Stimulated activated naive CD8-positive, alpha-beta T cell treated with anti-CD3 and anti-CD28 coated beads, Interleukin-15, Interleukin-2, amounts not matched to agents 100 ng/mL and 50 ng/mL, for 24 hours (primary cell): ENCODE measurements at regions not wholly inside any gene's neighbourhood (a gene's known extent, or its start where the extent isn't known, plus 50 kb on each side); places are given as distances from the start of the nearest gene placed in this dataset.
"Not testable (repeated sequence)": the region's sequence is repeated elsewhere in the genome, so short reads cannot be mapped to it uniquely, and the experiment has no call there.

ENCODE experiments used
- H3K27ac Mint-ChIP-seq: one replicate; pipeline ENCODE4 v1.8.0; 2021; ENCODE audit warnings: mild to moderate bottlenecking, mixed read lengths
- H3K27me3 Mint-ChIP-seq: one replicate; pipeline ENCODE4 v1.8.0; 2021; ENCODE audit warnings: mixed read lengths
- H3K36me3 Mint-ChIP-seq: one replicate; pipeline ENCODE4 v1.8.0; 2021; ENCODE audit warnings: low read depth, mixed read lengths
- H3K4me1 Mint-ChIP-seq: one replicate; pipeline ENCODE4 v1.8.0; 2021; ENCODE audit warnings: low read depth, mixed read lengths
- H3K4me3 Mint-ChIP-seq: one replicate; pipeline ENCODE4 v1.8.0; 2021; ENCODE audit warnings: mild to moderate bottlenecking, mixed read lengths
- H3K9me3 Mint-ChIP-seq: one replicate; pipeline ENCODE4 v1.8.0; 2021; ENCODE audit warnings: mixed read lengths

DNA sequence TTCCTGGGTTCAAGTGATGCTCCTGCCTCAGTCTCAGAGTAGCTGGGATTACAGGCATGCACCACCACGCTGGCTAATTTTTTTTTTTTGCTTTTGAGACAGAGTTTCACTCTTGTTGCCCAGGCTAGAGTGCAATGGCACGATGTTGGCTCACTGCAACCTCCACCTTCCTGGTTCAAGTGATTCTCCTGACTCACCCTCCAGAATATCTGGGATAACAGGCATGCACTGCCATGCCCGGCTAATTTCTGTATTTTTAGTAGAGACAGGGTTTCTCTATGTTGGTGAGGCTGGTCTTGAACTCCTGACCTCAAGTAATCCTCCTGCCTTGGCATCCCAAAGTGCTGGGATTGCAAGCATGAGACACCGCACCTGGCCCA is 89.6 kb upstream of the KLF6 start:
- not testable (repeated sequence) for H3K9me3 Mint-ChIP-seq, H3K27me3 Mint-ChIP-seq, H3K36me3 Mint-ChIP-seq
- H3K4me1 Mint-ChIP-seq, result peaks cover 70% of the 10 kb centered on the region
- H3K4me3 Mint-ChIP-seq, result peak overlapping the region; percentile 57
- peak overlapping the region; percentile 95 for H3K27ac Mint-ChIP-seq

DNA sequence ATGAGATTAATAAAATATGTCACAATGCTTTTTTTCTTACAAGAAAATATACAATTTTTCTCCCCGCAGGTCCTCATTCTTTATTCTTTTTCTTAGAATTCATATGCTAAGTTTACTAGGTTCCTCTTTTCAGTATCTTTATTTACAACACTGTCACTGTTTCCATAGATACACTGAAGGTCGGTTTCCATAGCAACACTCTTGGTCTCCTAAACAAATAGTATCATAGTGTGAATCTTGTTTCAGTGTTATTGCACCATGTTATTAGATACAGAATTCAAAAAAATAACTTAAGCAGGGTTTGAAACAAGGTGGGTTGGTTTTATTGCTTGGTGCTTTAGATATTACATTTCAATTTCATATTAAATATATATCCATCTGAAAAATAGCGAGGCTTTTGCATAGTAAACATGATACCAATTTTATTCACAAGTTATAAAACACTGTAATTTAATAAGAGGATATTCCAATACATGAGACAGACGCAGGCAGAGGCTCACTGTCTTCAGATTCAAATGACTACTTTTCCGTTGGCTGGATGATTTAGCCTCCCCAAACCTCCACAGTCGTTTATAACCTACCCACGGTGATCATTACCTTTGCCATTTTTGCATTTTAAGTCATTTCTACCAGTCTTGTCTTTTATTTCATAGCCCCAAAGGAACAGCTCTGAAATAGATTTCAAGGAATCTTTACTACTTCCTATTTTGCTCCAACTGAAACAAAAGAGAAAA is 88.9 kb upstream of the KLF6 start:
- H3K27ac Mint-ChIP-seq, result peak overlapping the region; percentile 95
- H3K36me3 Mint-ChIP-seq, result no peaks in the 10 kb centered on the region
- no peaks in the 10 kb centered on the region for H3K27me3 Mint-ChIP-seq
- H3K4me3 Mint-ChIP-seq, result peak overlapping the region; percentile 35
- H3K4me1 Mint-ChIP-seq, result peaks cover 70% of the 10 kb centered on the region
- H3K9me3 Mint-ChIP-seq, result no peaks in the 10 kb centered on the region

DNA sequence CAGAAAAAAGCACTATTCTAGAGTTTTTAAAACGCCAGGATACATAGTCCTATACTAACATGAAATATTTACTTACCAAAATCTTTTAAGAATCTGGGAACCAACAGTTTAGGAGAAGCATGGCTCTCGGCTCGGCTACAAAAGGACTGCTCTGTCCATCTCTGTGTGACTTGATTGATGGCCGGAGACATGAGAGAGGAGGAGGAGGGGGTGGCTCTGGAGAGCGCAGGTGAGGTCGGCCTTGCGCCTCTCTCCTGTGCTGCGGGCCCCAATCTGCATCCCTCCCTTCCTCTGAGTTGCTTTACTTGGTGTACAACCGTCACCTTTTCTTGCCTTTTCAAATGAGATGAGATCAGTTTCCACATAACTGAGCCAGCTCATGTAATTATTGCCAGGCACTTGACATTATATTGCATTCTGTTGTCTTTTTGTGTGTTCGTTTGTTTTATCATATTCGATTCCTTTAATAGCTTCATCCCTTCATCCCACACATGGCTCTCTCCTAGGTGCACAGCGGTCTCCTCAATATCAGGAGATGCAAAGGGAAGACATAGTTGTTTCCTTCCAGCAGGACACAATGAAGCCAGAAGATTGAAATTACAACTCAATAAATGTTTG is 87.8 kb upstream of the KLF6 start:
- Mint-ChIP-seq H3K9me3 (no peaks in the 10 kb centered on the region), H3K36me3 (no peaks in the 10 kb centered on the region), H3K27ac (peak overlapping the region; percentile 95), H3K4me1 (peaks cover 80% of the 10 kb centered on the region), H3K27me3 (no peaks in the 10 kb centered on the region), H3K4me3 (no peak overlapping the region)

DNA sequence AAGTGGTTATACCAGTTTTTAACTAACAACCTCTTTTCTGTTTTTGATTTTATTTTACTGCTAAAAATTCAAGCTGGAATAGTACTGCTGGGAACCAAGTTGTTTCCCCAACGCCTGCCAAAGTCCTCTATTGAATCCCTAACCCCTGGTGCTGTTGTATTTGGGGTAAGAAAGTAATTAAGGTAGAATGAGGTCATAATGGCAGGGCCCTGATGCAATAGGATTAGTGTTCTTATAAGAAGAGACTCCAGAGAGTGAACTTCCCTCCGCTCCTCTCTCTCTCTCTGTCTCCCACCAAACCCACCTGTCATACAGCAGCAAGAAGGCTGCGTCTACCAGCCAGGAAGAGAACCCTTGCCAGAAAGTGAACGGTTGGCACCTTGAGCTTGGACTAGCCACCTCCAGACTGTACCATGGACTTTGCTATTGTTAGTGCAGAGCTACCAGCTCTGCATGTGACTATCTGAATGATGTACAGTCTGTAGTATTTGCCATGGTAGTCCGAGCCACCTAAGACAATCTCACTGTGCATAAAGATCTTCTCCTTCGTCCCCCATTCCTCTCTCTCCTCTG is 86.5 kb upstream of the KLF6 start:
- Mint-ChIP-seq H3K36me3 (no peaks in the 10 kb centered on the region), H3K4me1 (peaks cover 85% of the 10 kb centered on the region), H3K4me3 (no peak overlapping the region), H3K27me3 (no peaks in the 10 kb centered on the region), H3K27ac (peak overlapping the region; percentile 48), H3K9me3 (no peaks in the 10 kb centered on the region)

DNA sequence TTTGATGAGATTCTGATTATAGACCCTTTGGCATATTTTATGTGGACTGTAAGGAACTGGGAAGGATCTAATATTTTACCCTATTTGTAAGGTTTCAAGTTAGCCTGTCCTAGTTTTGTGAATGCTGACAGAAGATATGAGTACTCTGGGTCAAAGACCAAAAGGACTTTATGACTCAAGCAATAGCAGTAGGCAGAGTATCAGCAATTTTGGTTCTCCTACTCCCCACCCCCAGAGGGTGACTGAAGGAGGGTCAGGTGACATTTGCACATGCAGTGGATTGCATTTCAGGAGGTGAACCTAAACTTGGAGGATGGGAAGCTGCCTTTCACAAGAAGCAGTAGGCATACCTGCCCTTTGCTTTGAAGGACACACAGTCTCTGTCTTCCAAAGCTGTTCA is 84.0 kb upstream of the KLF6 start:
- Mint-ChIP-seq H3K4me1 (peaks cover 85% of the 10 kb centered on the region), H3K36me3 (no peaks in the 10 kb centered on the region), H3K27me3 (no peaks in the 10 kb centered on the region), H3K27ac (peak overlapping the region; percentile 70), H3K4me3 (no peak overlapping the region), H3K9me3 (no peaks in the 10 kb centered on the region)

DNA sequence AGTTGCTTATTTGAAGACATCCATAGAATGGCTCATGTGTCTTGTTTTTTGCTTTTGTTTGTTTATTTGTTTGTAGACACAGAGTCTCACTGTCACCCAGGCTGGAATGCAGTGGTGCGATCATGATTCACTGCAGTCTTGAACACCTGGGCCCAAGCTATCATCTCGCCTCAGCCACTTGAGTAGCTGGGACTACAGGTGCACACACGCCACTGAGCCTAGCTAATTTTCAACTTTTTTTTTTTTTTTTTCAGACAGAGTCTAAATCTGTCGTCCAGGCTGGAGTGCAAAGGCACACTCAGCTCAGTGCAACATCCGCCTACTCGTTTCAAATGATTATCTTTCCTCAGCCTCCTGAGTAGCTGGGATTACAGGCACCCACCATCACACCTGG is 83.3 kb upstream of the KLF6 start:
- peaks cover 82% of the 10 kb centered on the region for H3K4me1 Mint-ChIP-seq
- H3K4me3 Mint-ChIP-seq, result no peak overlapping the region
- H3K27ac Mint-ChIP-seq, result peak overlapping the region; percentile 88

DNA sequence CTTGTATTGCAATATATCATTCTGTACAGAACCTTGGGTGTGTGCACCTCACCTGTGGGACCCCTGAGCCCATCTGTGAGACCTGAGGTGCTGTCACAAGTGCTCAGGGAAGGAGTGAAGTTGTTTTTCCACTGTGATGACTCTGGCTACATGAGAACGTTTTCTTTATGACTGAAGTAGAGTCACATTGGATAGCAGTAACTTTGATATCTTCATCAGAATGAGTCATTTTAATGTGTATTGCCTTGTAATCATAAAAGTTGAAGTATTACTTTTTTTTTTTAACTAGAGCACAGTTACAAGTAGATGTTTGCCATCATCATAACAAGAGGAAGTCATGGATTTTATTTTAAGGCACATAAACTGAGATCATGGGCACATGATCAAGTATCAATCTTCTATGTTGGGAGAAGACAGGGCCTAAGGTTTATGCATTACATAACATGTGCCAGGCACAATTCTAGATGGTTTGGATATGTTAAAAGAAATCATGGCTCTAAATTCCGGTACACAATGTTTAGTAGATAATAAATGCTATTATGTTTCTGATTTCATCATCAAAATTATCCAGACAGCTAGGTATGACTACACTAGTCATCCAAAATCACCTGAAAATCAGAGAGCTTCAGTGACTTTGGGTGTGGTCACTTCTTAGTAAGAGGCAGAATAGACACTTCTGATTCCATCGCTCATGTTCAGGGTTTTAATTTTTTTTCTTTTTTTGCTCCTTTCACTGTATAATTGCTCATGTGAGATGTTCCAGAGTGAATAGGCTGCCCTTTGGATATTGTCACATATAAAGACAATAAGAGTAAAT is 82.7 kb upstream of the KLF6 start:
- Mint-ChIP-seq H3K27me3 (no peaks in the 10 kb centered on the region), H3K27ac (peak overlapping the region; percentile 88), H3K4me3 (no peak overlapping the region), H3K9me3 (no peaks in the 10 kb centered on the region), H3K36me3 (no peaks in the 10 kb centered on the region), H3K4me1 (peaks cover 76% of the 10 kb centered on the region)

More for the DNA sequence above, 83.3 kb upstream of the KLF6 start:
- no peaks in the 10 kb centered on the region for H3K9me3 Mint-ChIP-seq
- H3K36me3 Mint-ChIP-seq, result no peaks in the 10 kb centered on the region
- no peaks in the 10 kb centered on the region for H3K27me3 Mint-ChIP-seq

DNA sequence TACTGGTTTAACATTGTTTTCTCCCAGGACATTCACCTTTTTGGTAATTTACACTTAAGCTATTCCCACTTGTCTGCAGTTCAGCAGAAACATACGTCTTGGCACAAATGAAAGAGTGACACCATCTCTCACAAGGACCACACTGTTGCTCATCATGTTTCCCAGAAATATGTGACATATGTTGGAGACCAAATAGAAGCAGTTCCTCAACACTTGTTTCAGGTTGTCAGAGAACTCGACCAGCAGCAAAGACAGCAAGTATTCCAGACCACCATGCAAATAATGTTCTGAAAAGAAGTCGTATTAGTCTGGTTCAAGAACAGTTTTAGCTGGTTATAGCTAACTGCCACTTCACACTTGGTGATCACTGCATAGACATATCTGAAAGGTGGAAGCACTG is 81.3 kb upstream of the KLF6 start:
- Mint-ChIP-seq H3K27me3 (no peaks in the 10 kb centered on the region), H3K9me3 (no peaks in the 10 kb centered on the region), H3K4me3 (peak overlapping the region; percentile 1), H3K4me1 (peaks cover 64% of the 10 kb centered on the region), H3K36me3 (no peaks in the 10 kb centered on the region), H3K27ac (peak overlapping the region; percentile 88)

DNA sequence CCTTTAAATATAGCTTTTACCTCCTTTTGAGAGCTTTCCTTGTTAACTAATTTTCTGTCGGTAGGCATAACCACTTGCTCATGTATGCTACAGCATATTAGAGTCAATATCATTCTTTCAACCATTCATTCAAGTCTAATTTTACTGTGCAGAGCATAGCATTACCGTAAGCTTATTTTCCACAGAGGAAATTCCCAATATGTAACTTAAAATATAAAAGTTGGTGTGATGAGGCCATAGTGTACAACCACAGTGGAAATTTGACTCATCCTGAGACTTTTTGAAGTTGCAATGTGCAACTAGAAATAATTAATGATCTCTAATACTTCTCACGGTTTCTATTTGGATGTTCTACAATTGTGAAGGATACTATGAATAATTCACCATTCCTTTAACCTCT is 80.6 kb upstream of the KLF6 start:
- Mint-ChIP-seq H3K4me3 (peak overlapping the region; percentile 1), H3K9me3 (no peaks in the 10 kb centered on the region), H3K36me3 (no peaks in the 10 kb centered on the region), H3K27ac (peak overlapping the region; percentile 88), H3K4me1 (peaks cover 64% of the 10 kb centered on the region), H3K27me3 (no peaks in the 10 kb centered on the region)

DNA sequence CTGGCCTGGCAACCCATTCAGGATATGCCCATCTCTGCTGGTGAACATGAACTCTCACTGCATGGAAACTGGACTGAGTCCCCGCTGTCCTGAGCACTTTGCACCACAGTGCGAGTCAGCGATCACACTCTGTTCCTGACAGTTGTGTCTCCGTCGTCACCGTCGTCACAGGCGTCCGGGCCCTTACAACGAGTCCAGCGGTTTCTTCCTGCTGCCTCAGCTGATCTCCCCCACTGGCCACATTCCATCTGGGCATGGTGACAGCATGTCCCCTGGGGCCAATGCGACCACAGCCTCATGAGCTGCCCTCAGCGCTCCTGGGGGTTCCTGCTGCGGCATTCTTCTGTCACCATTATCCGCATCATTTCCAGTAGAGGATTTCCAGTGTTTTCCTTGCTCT is 76.8 kb upstream of the KLF6 start:
- no peak overlapping the region for H3K4me3 Mint-ChIP-seq
- no peaks in the 10 kb centered on the region for H3K27me3 Mint-ChIP-seq
- H3K4me1 Mint-ChIP-seq, result peaks cover 33% of the 10 kb centered on the region
- H3K36me3 Mint-ChIP-seq, result no peaks in the 10 kb centered on the region
- H3K9me3 Mint-ChIP-seq, result no peaks in the 10 kb centered on the region
- H3K27ac Mint-ChIP-seq, result no peak overlapping the region

DNA sequence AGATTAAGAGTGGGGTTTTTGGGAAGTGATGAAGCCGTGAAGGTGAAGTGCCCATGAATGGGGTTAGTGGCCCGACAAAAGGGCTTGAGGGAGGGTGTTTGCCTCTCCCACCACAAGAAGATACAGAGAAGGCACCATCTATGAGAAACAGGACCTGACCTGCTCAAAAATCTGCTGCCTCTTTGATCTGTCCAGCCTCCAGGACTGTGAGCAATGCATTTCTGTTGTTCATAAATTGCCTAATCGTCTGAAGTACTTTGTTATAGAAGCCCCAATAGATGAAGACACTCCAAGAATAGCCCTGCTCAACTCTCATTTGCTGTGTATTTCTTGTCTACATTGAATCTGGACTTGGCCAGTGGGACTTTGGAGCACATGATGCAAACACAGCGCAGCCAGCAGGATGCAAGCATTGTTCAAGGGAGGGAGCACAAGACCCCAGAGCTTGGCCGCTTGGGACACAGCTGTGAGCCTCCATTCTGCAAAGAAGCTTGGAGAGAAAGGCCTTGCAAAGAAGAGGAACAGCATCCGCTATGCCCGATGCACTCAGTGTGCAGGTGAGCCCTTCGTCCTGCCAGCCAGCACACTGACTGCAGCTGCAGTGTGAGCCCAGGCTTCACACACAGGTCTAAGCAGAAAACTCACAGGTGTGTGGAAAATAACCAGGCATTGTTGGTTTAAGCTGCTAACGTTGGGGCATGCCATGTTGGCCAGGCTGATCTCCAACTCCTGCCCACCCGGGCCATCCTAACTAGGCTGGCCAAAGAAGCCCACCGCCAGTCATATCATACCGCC is 73.2 kb upstream of the KLF6 start:
- no peaks in the 10 kb centered on the region for H3K36me3 Mint-ChIP-seq

DNA sequence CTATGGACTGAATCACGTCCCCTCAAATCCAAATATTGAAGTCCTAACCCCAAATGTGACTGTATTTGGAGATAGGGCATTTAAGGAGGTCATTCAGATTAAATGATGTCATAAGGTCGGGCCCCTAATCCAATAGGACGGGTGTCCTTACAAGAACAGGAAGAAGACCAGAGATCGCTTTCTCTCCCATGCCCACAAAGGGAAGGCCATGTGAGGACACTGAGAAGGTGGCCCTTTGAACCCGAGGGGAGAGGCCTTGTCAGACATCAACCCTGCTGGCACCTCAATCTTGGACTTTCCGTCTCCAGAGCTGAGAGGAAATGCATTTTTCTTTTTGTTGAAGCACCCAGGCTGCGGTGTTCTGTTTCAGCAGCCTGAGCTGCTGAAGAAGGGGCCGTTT is 72.3 kb upstream of the KLF6 start:
- H3K4me1 Mint-ChIP-seq, result peaks cover 14% of the 10 kb centered on the region
- H3K27ac Mint-ChIP-seq, result no peak overlapping the region
- no peak overlapping the region for H3K4me3 Mint-ChIP-seq
- H3K36me3 Mint-ChIP-seq, result no peaks in the 10 kb centered on the region
- no peaks in the 10 kb centered on the region for H3K27me3 Mint-ChIP-seq
- H3K9me3 Mint-ChIP-seq, result no peaks in the 10 kb centered on the region

More for the DNA sequence above, 73.2 kb upstream of the KLF6 start:
- Mint-ChIP-seq H3K27me3 (no peaks in the 10 kb centered on the region), H3K27ac (peak overlapping the region; percentile 24), H3K4me3 (no peak overlapping the region), H3K4me1 (peaks cover 5% of the 10 kb centered on the region), H3K9me3 (no peaks in the 10 kb centered on the region)

DNA sequence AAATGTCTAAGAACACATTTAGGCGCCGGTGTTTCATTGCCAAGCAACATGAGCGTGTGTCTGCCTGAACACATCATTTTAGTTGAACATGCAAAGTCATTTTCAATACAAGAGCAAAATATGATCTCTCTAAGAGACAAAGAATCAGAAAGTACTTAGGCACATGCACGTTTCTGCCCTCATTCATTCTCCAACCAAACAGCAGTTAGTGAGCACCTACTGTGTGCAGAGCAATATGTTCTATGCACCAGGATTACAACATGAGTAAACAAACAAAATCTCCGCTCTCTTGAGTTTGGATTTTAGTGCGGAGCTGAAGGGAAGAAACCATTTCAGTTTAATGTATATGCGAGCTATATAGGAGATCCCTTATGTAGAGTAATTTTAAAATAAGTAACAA is 71.6 kb upstream of the KLF6 start:
- Mint-ChIP-seq H3K9me3 (no peaks in the 10 kb centered on the region), H3K36me3 (no peaks in the 10 kb centered on the region), H3K27ac (no peak overlapping the region), H3K4me1 (peaks cover 21% of the 10 kb centered on the region), H3K27me3 (no peaks in the 10 kb centered on the region), H3K4me3 (no peak overlapping the region)

DNA sequence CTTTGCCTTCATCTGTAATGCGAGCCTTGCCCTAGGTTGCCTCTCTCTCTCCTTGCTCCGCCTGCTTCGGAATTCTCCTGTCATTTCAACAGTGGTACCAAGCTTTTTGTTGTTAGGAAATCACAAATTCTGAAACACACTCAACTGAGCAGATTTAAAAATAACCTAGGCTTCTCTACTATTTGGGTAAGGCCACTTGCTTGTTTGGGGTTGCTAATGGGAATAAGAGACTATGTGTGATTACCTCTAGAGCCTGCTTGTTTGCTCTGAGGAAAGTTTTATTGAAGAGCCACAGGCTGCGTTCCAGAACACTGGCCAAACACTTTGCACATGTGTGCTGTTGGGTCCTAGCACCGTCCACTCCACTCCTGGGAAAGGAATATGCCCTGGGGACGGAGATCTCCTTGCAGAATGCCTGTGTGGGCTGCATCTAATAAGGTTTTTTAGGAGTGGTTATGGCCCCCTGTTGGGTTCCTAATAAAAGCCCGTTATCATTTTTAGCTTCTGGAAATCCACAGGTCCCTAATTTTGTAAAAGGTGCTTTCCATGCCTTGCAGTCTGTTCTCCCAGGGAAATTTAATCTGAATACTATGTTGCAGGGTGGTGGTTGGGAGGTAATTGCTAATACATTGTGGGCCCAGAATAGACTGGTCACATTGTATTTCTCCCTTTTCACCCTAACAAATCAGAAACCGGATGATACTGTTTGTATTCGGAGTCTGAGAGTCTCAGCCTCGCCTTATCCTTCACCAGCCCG is 68.7 kb upstream of the KLF6 start:
- no peak overlapping the region for H3K4me3 Mint-ChIP-seq
- H3K9me3 Mint-ChIP-seq, result no peaks in the 10 kb centered on the region
- H3K36me3 Mint-ChIP-seq, result peaks cover 4% of the 10 kb centered on the region
- no peaks in the 10 kb centered on the region for H3K27me3 Mint-ChIP-seq
- H3K4me1 Mint-ChIP-seq, result peaks cover 44% of the 10 kb centered on the region
- peak overlapping the region; percentile 34 for H3K27ac Mint-ChIP-seq
